ENCODE measurements at regions not wholly inside any gene's neighbourhood (a gene's known extent, or its start where the extent isn't known, plus 50 kb on each side); places are given as distances from the start of the nearest gene placed in this dataset.

GRCh38 chr2:129672521-129672920 lies 306.9 kb upstream of the RAB6C start:
- no peak for DNase-seq

GRCh38 chr2:129673234-129673633 lies 306.2 kb upstream of the RAB6C start:
- DNase-seq, result no peak

- no peak for DNase-seq
Measured at GRCh38 chr2:129673847-129674711, 305.4 kb upstream of the RAB6C start.

- no peak for DNase-seq
Measured at GRCh38 chr2:129678751-129679150, 300.7 kb upstream of the RAB6C start.

DNA sequence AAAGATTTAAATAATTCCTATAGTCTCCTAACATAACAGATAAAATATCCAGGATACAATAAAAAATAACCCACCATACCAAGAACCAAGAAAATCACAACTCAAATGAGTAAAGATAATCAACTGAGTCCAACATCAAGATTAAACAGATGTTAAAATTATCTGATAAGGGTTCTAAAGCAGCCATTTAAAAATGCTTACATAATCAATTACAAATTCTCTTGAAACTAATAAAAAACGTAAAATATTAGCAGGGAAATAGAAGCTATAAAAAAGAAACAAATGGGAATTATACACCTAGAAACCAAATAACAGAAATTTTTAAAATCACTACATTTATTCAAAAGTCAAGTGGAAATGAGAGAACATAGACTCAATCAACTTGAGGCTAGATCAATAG lies 297.7 kb upstream of the RAB6C start:
- no peak for DNase-seq

GRCh38 chr2:129689653-129690448 lies 289.6 kb upstream of the RAB6C start:
- no peak for DNase-seq

DNA sequence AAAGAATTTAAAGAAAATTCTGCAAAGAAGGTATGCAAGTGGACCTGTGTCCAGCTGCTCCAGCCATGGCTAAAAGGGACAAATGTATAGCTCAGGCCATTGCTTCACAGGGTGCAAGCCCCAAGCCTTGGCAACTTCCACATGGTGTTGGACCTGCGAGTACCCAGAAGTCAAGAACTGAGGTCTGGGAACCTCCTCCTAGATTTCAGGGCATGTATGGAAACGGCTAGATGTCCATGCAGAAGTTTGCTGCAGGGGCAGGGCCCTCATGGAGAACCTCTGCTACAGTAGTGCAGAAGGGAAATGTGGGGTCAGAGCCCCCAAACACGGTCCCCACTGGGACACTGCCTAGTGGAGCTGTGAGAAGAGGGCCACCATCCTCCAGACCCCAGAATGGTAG lies 284.0 kb upstream of the RAB6C start:
- no peak for DNase-seq

DNA sequence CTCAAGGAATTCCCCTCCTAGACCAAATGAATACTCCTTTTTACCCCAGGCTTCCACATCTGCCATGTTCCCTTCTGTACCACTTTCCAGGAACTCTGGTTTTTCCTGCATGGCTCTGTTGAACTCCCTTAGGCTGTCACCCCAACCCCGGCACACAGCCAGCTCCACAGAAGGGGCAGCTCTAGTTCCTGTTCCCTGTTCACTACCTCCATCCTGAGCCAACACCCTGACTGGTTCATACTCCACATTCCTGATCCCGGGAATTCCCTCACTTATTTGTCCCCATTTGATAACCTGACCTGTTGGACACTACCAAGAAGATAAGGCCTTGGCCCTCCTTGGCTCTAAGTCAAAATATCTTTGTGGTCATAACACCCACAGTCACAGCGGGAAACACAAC lies 280.9 kb upstream of the RAB6C start:
- no peak for DNase-seq

DNA sequence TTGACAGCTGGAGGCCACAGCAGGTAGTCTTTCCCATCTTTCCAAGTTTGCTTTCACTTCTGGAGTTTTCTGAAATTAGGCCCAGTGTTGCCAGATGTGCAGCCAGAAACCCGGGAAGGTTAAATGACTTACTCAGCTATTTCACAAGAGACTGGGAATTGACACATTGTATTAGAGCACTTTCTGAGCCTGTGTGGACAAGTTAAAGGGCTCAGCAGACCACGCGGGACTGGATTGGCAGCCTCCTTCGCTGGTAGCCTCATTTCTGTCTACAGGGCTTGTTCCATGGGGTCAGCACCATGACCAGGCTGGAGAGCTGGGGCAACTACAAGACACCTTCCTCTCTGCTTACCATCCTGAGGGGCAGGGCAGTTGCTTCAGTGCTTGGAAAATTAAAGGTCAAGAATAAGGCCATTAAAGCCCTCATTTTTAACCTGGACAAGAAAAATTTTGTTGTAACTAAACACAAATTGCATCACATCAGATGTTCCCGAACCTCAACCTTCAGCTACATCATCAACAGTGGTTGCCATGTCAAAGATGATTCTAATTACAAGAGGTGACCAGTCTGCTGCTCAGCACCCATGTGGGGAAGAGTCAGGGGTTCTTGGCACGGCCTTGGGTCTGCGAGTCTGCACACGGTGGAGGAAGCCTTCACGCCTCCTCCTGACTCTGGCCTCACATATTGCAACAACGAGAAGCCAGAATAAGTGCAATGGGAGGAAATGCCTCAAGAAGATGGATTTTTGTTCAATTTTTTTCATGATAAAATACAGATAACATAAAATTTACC lies 279.5 kb upstream of the RAB6C start:
- no peak for DNase-seq

DNA sequence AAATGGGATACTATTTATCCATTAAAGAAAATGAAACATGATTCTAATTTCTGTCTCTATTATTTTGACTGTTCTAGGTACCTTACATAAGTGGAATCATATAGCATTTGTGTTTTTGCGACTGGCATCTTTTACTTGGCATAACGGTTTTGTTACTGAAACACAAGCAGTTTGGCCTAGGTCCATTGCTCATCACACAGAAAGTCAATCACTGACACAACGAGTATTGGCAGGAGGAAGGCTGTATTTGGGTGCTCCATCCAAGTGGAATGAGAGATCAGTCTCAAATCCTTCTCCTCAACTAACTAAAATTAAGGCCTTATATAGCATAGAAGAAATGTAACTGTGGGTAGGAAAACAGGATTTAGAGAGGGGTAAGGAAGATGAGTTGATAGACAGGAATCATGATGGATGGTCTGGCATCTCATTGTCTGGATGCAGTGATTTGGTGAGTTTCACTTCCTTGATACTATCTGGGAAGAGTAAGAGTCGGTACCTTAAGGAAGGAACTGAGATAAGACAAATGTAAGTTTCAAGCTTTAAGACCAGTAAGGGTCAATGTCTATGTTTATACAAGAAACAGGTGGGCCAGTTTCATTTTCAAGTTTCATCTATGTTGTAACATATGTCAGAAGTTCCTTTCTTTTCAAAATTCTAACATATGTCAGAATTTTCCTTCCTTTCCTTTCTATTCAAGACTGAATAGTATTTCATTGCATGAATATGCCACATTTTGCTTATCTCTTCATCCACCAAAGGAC lies 276.9 kb upstream of the RAB6C start:
- DNase-seq, result no peak

- no peak for DNase-seq
Measured at GRCh38 chr2:129705085-129705484, 274.4 kb upstream of the RAB6C start.

DNA sequence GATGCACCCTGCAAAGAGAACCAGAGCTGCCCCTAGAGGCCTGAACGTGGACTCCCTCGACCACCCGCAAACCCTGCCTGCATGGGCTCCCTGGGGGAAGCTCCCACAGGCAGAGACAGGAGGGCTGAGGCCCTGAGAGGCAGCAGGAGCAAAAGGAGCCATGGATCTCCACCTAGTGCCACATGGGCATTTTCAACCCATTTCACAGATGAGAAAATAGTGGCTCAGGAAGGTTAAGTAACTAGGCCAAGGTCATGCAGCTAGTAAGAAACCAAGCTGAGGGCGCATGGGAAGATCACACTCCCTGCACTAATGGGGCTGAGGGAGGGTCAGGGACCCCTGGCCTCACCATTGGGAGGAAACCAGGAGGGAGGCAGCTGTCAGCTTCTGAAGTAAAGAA lies 271.7 kb upstream of the RAB6C start:
- no peak for DNase-seq

DNA sequence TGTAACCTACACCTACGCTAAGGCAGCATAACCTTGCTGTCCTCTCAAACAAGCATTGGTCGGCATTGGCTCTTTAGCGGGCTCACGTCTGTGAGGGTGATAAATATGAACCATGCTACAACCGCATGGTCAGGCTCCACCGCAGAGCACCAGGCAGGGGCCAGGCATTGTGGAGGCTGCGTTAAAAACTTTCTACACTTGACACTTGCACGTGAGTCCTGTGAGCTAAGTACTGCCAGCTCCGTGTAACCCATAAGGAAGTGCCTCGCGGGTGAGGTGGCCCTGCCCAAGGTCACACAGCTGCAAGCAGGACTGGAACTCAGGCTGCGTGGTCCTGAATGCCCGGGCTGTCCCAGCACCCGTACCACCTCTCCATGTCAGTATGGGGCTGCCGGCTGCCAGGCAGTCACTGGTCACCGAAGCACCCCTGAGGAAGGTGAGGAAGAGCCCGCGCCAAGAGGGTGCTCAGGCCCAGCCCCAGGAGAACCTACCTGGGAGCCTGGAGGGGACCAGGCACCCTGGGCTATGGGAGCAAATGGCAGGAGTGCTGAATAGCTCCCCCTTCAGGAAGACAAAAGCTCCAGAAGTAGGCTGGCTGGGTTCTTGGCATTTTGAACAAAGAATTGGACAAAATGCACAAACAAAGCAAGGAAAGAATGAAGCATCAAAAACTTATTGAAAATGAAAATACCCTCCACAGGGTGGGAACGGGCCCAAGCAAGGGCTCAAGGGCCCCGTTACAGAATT lies 271.1 kb upstream of the RAB6C start:
- no peak for DNase-seq

DNA sequence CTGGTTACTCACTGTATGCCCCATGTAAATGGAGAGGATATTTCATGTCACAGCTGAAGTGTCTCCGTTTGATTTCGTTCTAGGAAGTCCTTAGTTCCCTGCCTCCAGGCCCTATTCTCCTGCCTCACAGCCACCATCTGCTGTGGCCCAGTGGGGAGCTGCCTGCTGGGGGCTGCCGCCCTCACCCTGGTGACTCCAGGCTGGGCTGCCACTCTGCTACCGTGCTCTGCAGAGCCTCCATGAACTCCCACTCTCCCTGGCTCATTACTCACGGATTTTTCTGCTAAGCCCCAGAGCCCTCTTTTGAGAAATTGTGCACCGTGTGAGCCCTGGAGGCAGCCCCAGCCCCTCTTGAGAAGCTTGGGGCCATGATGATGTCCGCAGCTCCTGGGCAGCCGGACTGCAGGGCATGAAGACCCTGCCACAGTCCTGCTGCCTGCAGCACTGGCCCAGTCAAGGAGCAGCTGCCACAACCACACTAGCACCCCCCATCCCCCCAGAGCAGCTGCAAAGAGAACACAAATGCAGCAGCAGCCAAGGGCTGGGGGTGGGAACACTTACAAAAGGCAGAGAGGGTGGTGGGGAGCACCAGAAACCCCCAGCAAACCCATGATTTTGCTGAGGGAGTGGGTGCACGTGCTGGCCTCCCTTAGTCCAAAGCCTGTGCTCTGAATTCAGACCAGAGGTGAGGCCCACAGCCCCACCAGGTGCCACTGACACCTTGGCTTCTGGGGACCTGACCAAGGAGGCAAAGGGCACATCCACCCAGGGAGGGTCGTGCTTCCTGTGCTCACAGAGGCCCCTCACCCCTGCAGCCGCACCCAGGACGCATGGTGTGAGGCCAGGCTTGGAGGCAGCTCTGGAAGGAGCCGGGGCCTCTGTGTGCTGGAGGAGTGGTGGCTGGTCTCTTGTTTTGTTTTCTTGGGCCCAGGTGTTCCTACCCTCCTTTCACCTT lies 270.2 kb upstream of the RAB6C start:
- no peak for DNase-seq

- DNase-seq, result no peak
Measured at GRCh38 chr2:129709956-129710598, 269.4 kb upstream of the RAB6C start.

GRCh38 chr2:129710670-129711495 lies 268.6 kb upstream of the RAB6C start:
- DNase-seq, result no peak

DNA sequence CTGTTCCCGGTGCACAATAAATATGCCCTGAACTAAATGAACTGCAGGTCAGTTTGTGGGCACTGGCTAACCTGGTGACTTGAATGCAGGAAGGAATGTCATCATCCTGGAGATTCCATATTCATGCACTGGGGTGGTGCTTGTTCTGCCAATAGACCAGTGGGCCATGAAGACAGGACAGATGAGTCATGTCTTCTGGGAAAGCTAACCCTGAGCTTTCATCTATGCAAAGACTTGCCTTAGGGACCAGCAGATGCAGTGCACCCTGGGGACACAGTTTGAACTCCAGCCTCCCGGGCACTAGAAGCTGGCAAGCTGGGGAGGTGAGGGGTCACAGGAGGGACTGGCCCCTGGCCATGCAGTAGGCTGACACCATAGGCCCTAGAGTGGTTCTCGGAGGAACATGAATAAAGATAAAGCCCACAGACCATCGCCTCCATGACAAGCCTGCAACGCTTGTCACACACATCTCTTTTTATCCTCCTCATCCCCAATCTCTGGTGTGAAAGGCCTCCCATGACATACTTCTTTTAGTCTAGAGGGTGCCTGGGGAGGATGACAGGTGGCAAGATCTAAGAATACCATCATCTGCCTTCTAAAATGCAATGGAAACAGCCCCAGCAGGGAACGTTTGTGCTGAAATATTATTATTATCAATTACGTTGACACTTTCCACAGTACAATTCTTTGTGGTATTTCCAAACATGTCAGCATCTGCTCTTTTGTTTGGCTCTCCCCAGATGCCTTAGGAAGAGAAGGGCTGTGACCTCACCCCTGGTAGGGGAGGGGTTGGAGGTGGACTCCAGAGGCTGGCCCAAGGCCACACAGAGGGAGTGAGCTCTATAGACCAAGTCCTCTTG lies 267.4 kb upstream of the RAB6C start:
- DNase-seq, result no peak

- no peak for DNase-seq
Measured at GRCh38 chr2:129712676-129712985, 266.8 kb upstream of the RAB6C start.

Data from left kidney (tissue), 1 donor.